ENCODE measurements at regions not wholly inside any gene's neighbourhood (a gene's known extent, or its start where the extent isn't known, plus 50 kb on each side); places are given as distances from the start of the nearest gene placed in this dataset.

GRCh38 chr9:134240361-134240760 lies 76.0 kb upstream of the RNU6ATAC start:
- CTCF ChIA-PET, result no interaction called here
- no peak for DNase-seq (ENCODE audit: low read depth, low spot score)
- Histone ChIP-seq H3K9me2 (ENCODE audit: insufficient read depth) (no peaks in the 10 kb centered on the region), H3K27ac (ENCODE audit: low read depth, low read length) (no peak overlapping the region), H3K4me2 (ENCODE audit: low read length) (no peak overlapping the region), H3K79me2 (ENCODE audit: insufficient read depth, low read length) (no peaks in the 10 kb centered on the region), H3K36me3 (ENCODE audit: control insufficient read depth in 1 of 2, insufficient read depth in 2 of 2, low read length in 2 of 2) (no peaks in the 10 kb centered on the region), H3K4me3 (replicated peaks in 1 of 2; ENCODE audit: low read depth in 1 of 2, low read length in 2 of 2) (no peak overlapping the region), H2AFZ (ENCODE audit: low read depth, low read length, poor library complexity, severe bottlenecking) (no peak overlapping the region), H3K27me3 (ENCODE audit: insufficient read depth, low read length) (peaks cover 14% of the 10 kb centered on the region; the same call in 1 of the 2 replicates), H3K4me1 (ENCODE audit: control insufficient read depth in 1 of 2, insufficient read depth in 2 of 2, low read length in 2 of 2) (no peaks in the 10 kb centered on the region; a peak in 1 of 4 replicates), H3K9me3 (ENCODE audit: control insufficient read depth in 1 of 2, insufficient read depth in 1 of 2, low read depth in 1 of 2, low read length in 2 of 2) (no peaks in the 10 kb centered on the region), H4K20me1 (ENCODE audit: insufficient read depth) (no peaks in the 10 kb centered on the region), H3K9ac (ENCODE audit: low read length) (no peak overlapping the region)
- TF ChIP-seq MAX (IDR thresholded peaks at IDR 0.05) (no peak), CTCF (IDR thresholded peaks at IDR 0.05 in 2 of 3, conservative IDR thresholded peaks at IDR 0.05 in 1 of 3; ENCODE audit: borderline replicate concordance in 1 of 3, insufficient read depth in 1 of 3, low read depth in 2 of 3, low read length in 2 of 3) (no peak), FOSL1 (IDR thresholded peaks at IDR 0.05; ENCODE audit: low read depth) (no peak), ZNF274 (IDR thresholded peaks at IDR 0.05; ENCODE audit: low read depth, low read length) (no peak), TCF7L2 (IDR thresholded peaks at IDR 0.05; ENCODE audit: borderline replicate concordance, extremely low read depth, insufficient read depth, insufficient read length) (no peak), ZFX (IDR thresholded peaks at IDR 0.05) (no peak), EGR1 (IDR thresholded peaks at IDR 0.05; ENCODE audit: low read depth) (no peak), POLR2AphosphoS5 (IDR thresholded peaks at IDR 0.05; ENCODE audit: low read depth, low read length) (no peak), YY1 (IDR thresholded peaks at IDR 0.05; ENCODE audit: extremely low read depth, insufficient replicate concordance, low read depth, low read length) (no peak), POLR2A (IDR thresholded peaks at IDR 0.05; ENCODE audit: borderline replicate concordance, extremely low read depth, insufficient read depth, insufficient read length) (no peak), SIN3A (IDR thresholded peaks at IDR 0.05; ENCODE audit: low read depth) (no peak), EZH2phosphoT487 (IDR thresholded peaks at IDR 0.05; ENCODE audit: borderline replicate concordance) (no peak), EZH2 (IDR thresholded peaks at IDR 0.05) (no peak), RAD21 (IDR thresholded peaks at IDR 0.05; ENCODE audit: low read depth) (no peak), CBX3 (IDR thresholded peaks at IDR 0.05; ENCODE audit: low read depth) (no peak), JUND (IDR thresholded peaks at IDR 0.05) (no peak), SP1 (IDR thresholded peaks at IDR 0.05; ENCODE audit: low read depth) (no peak), ELF1 (IDR thresholded peaks at IDR 0.05; ENCODE audit: borderline replicate concordance, low read depth) (no peak)
- TF ChIP-seq, protein P1, sequence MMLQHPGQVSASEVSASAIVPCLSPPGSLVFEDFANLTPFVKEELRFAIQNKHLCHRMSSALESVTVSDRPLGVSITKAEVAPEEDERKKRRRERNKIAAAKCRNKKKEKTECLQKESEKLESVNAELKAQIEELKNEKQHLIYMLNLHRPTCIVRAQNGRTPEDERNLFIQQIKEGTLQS (IDR thresholded peaks at IDR 0.05), result no peak
- TF ChIP-seq, protein P2, sequence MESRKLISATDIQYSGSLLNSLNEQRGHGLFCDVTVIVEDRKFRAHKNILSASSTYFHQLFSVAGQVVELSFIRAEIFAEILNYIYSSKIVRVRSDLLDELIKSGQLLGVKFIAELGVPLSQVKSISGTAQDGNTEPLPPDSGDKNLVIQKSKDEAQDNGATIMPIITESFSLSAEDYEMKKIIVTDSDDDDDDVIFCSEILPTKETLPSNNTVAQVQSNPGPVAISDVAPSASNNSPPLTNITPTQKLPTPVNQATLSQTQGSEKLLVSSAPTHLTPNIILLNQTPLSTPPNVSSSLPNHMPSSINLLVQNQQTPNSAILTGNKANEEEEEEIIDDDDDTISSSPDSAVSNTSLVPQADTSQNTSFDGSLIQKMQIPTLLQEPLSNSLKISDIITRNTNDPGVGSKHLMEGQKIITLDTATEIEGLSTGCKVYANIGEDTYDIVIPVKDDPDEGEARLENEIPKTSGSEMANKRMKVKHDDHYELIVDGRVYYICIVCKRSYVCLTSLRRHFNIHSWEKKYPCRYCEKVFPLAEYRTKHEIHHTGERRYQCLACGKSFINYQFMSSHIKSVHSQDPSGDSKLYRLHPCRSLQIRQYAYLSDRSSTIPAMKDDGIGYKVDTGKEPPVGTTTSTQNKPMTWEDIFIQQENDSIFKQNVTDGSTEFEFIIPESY (IDR thresholded peaks at IDR 0.05; ENCODE audit: extremely low read depth, insufficient replicate concordance, low read length), result no peak
- POLR2A ChIA-PET, result no interaction called here
- no peak for ATAC-seq
- no TSS peak for BruUV-seq (replicated peaks)
- RAD21 ChIA-PET (ENCODE audit: low non-redundant PET in 1 of 2, low total read pairs in 2 of 2, uncharacterized antibody in 2 of 2, unreplicated experiment in 2 of 2), result no interaction called here
- intact Hi-C loops (cut with micrococcal nuclease), result no loop called here
